ENCODE measurements at regions not wholly inside any gene's neighbourhood (a gene's known extent, or its start where the extent isn't known, plus 50 kb on each side); places are given as distances from the start of the nearest gene placed in this dataset.

GRCh38 chr4:130712038-130712437 lies 1616.1 kb downstream of the C4orf33 start:
- DNase-seq (ENCODE audit: low read depth, low spot score) (no peak), ATAC-seq (no peak), FAIRE-seq (no peak)
- ChIA-PET SMC1A (ENCODE audit: uncharacterized antibody, unreplicated experiment) (no interaction called here), RAD21 (ENCODE audit: unreplicated experiment) (no interaction called here), POLR2A (no interaction called here), CTCF (no interaction called here)
- Histone ChIP-seq H3K4me3 (no peak overlapping the region), H3K36me3 (ENCODE audit: control insufficient read depth in 2 of 2, insufficient read depth in 2 of 2, low read length in 1 of 2) (no peaks in the 10 kb centered on the region), H3K9ac (ENCODE audit: control insufficient read depth, insufficient read depth, low read length) (no peak overlapping the region), H3K4me2 (ENCODE audit: control insufficient read depth, insufficient read depth) (no peak overlapping the region), H3K27ac (ENCODE audit: control insufficient read depth, insufficient read depth) (no peak overlapping the region), H4K20me1 (ENCODE audit: control insufficient read depth, insufficient read depth) (no peaks in the 10 kb centered on the region), H3K79me2 (ENCODE audit: control insufficient read depth, insufficient read depth, low read length) (no peaks in the 10 kb centered on the region), H2AFZ (ENCODE audit: control insufficient read depth, low read depth, low read length) (no peak overlapping the region), H3K27me3 (replicated peaks in 1 of 2; ENCODE audit: control insufficient read depth in 2 of 2, insufficient read depth in 2 of 2, low read length in 1 of 2) (no peaks in the 10 kb centered on the region), H3K4me1 (ENCODE audit: control insufficient read depth, insufficient read depth, low read length) (no peaks in the 10 kb centered on the region), H3K9me3 (replicated peaks; ENCODE audit: control insufficient read depth, insufficient read depth, low read length) (no peaks in the 10 kb centered on the region)
- TF ChIP-seq YBX1 (IDR thresholded peaks at IDR 0.05) = no peak
- TF ChIP-seq NFXL1 (IDR thresholded peaks at IDR 0.05; ENCODE audit: borderline replicate concordance) = no peak
- TF ChIP-seq SKIL (IDR thresholded peaks at IDR 0.05; ENCODE audit: low read depth, poor library complexity, severe bottlenecking) = no peak
- TF ChIP-seq BCLAF1 (IDR thresholded peaks at IDR 0.05) = no peak
- no peak for TF ChIP-seq BCL11A (IDR thresholded peaks at IDR 0.05; ENCODE audit: low read depth, low read length)
- TF ChIP-seq USF1 (IDR thresholded peaks at IDR 0.05; ENCODE audit: borderline replicate concordance, extremely low read length, insufficient read depth, low read depth, low read length) = no peak
- no peak for TF ChIP-seq HDGF (IDR thresholded peaks at IDR 0.05)
- intact Hi-C loops (cut with micrococcal nuclease; ENCODE audit: unreplicated experiment) = no loop called here
- in situ Hi-C loops (cut with MboI) = no loop called here
- 0% methylated on average over 1 of the region's 1 CpG for WGBS (ENCODE audit: insufficient coverage, insufficient replicate concordance, low lambda C conversion rate, missing lambda C conversion rate)
- no TSS peak for BruUV-seq (replicated peaks)

Measured in GM12878 (cell line).